SU-DHL-6 (cell line): ENCODE measurements at regions not wholly inside any gene's neighbourhood (a gene's known extent, or its start where the extent isn't known, plus 50 kb on each side); places are given as distances from the start of the nearest gene placed in this dataset.

Experiments
- H2AFZ ChIP-seq: fragments of 200-600 bp; sonication (generic); 2 replicates; pipeline ENCODE4 v1.6.1; 2014; ENCODE audit warnings: low read depth, mild to moderate bottlenecking, moderate library complexity, mixed read lengths, antibody characterized with exemption, low read length; ENCODE audit not compliant: severe bottlenecking
- H3F3A ChIP-seq: fragments of 200-600 bp; shearing (Covaris generic); 2 replicates; pipeline ENCODE4 v1.6.0; 2016; ENCODE audit warnings: antibody characterized with exemption, mild to moderate bottlenecking; ENCODE audit not compliant: insufficient read depth
- H3K27ac ChIP-seq: fragments of 200-600 bp; sonication (generic); 2 replicates; pipeline ENCODE4 v1.5.1; 2016; ENCODE audit warnings: low read depth, mild to moderate bottlenecking, low read length, moderate library complexity, mixed read lengths
- H3K27me3 ChIP-seq: fragments of 200-600 bp; sonication (generic), shearing (Covaris generic); 2 replicates; pipeline ENCODE4 v1.6.0; 2014; ENCODE audit warnings: mild to moderate bottlenecking, low read length
- H3K36me3 ChIP-seq: fragments of 200-600 bp; sonication (generic); 2 replicates; pipeline ENCODE4 v1.6.1; 2014; ENCODE audit warnings: mild to moderate bottlenecking, low read length, mixed read lengths
- H3K4me2 ChIP-seq: fragments of 300-600, 200-600 bp; shearing (Covaris generic), sonication (generic); 2 replicates; pipeline ENCODE4 v1.6.0; 2014; ENCODE audit warnings: low read length, low read depth, mild to moderate bottlenecking; ENCODE audit not compliant: poor library complexity, severe bottlenecking
- H3K4me3 ChIP-seq: fragments of 200-600 bp; sonication (generic); 2 replicates; pipeline ENCODE4 v1.5.1; 2014; ENCODE audit warnings: antibody characterized with exemption, low read length, mild to moderate bottlenecking, mixed read lengths; ENCODE audit not compliant: insufficient read depth, poor library complexity, severe bottlenecking
- H3K79me2 ChIP-seq: fragments of 200-600 bp; sonication (generic); 2 replicates; pipeline ENCODE4 v1.6.1; 2014; ENCODE audit warnings: mild to moderate bottlenecking, low read length, moderate library complexity; ENCODE audit not compliant: insufficient read depth
- H3K9ac ChIP-seq: fragments of 200-600 bp; sonication (generic); 2 replicates; pipeline ENCODE4 v1.7.0; 2014; ENCODE audit warnings: mild to moderate bottlenecking, low read length
- H3K9me2 ChIP-seq: fragments of 200-600 bp; sonication (generic); replicated peaks from 2 replicates; pipeline ENCODE4 v1.6.1; 2014; ENCODE audit warnings: low read length; ENCODE audit not compliant: insufficient read depth
- H3K9me3 ChIP-seq: fragments of 200-600 bp; sonication (generic); 2 replicates; pipeline ENCODE4 v1.6.1; 2014; ENCODE audit warnings: low read length, mixed read lengths; ENCODE audit not compliant: insufficient read depth
- H4K20me1 ChIP-seq: fragments of 200-600 bp; sonication (generic); 2 replicates; pipeline ENCODE4 v1.6.1; 2014; ENCODE audit warnings: low read depth, mild to moderate bottlenecking, antibody characterized with exemption, low read length, moderate library complexity, mixed read lengths
- EZH2phosphoT487 ChIP-seq: fragments of 200-600 bp; sonication (generic), shearing (Covaris generic); conservative IDR thresholded peaks from 2 replicates; pipeline ENCODE4 v1.6.1; 2018; ENCODE audit warnings: mild to moderate bottlenecking, antibody characterized with exemption, low read length, moderate library complexity, mixed read lengths
- TF ChIP-seq, protein P1 (sequence below): fragments of 200-600 bp; sonication (generic); IDR thresholded peaks from one replicate; pipeline ENCODE4 v1.5.1; 2017; ENCODE audit warnings: antibody characterized with exemption, mild to moderate bottlenecking, low read length, moderate library complexity; ENCODE audit not compliant: insufficient read depth, poor library complexity, severe bottlenecking

DNA sequence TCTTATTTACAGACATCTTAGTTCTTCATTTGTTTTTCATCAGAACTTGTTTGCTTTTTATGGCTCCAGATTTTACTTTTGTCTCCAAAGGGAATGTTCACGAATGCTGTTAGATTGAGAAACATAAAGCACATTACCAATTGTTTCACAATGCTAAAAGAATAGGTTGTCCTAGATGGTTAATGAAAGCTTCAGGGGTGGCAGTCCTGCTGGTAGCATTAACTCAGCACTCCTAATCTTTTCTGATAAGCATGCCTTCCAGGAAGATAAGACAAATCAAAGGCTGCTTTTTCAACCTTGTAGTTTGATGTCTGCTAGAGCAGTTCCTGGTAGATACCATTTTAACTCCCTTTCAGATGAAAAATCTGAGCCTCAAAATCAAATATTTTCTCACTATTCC lies 619.4 kb downstream of the PYDC2 start:
- H3K27ac ChIP-seq: no peak overlapping the region
- H3K79me2 ChIP-seq: no peaks in the 10 kb centered on the region
- TF ChIP-seq EZH2phosphoT487: no peak
- TF ChIP-seq, protein P1, sequence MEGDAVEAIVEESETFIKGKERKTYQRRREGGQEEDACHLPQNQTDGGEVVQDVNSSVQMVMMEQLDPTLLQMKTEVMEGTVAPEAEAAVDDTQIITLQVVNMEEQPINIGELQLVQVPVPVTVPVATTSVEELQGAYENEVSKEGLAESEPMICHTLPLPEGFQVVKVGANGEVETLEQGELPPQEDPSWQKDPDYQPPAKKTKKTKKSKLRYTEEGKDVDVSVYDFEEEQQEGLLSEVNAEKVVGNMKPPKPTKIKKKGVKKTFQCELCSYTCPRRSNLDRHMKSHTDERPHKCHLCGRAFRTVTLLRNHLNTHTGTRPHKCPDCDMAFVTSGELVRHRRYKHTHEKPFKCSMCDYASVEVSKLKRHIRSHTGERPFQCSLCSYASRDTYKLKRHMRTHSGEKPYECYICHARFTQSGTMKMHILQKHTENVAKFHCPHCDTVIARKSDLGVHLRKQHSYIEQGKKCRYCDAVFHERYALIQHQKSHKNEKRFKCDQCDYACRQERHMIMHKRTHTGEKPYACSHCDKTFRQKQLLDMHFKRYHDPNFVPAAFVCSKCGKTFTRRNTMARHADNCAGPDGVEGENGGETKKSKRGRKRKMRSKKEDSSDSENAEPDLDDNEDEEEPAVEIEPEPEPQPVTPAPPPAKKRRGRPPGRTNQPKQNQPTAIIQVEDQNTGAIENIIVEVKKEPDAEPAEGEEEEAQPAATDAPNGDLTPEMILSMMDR: no peak

DNA sequence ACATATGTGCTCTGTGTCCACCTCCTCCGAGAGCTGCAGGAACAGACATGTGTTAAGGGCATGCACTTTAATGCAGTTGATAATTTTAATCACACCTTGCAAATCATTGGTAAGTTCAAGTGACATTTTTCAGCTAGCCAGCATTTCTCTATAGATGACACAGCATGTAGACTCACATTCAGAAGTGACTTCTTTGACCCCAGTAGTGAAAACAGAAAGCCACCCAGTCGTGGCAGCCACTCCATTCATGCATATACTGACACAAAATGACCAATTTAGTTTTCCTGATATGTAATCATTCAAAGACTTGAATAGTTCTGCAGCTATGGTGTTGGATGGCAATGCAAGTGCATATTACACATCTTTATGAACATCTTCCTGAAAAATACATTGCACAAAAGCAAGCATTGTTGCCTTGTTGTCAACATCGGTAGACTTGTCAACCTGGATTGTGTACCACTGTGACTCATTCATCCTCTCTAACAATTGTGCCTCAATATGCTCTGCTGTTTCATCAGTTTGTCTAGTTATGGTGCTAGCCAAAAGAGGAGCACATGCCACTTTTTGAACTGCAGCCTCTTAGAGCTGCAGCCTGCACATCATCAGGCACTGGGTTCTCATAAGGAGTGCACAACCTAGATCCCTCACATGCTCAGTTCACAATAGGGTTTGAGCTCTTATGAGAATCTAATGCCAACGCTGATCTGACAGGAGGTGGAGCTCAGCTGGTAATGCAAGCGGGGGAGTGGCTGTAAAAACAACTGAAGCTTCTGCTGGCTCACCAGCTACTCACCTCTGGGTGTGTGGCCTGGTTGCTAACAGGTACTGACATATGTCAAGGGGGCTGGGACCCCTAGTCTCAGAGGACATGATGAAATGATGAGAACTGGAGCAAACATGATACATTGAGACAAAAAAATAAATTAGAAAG lies 622.0 kb downstream of the PYDC2 start:
- no peak overlapping the region for H3K4me2 ChIP-seq

More for the DNA sequence above, 619.4 kb downstream of the PYDC2 start:
- Histone ChIP-seq H3K4me2 (no peak overlapping the region), H2AFZ (no peak overlapping the region), H3K9ac (no peak overlapping the region), H3K9me2 (no peaks in the 10 kb centered on the region), H3K27me3 (no peaks in the 10 kb centered on the region), H4K20me1 (no peaks in the 10 kb centered on the region), H3K36me3 (no peaks in the 10 kb centered on the region; the same call in 1 of the 2 replicates), H3K4me3 (no peak overlapping the region), H3F3A (no peaks in the 10 kb centered on the region), H3K9me3 (no peaks in the 10 kb centered on the region)

More for the DNA sequence above, 622.0 kb downstream of the PYDC2 start:
- Histone ChIP-seq H2AFZ (peak overlapping the region; percentile 40), H3K27ac (no peak overlapping the region), H3K9me2 (no peaks in the 10 kb centered on the region), H3K36me3 (peaks cover 4% of the 10 kb centered on the region), H3K27me3 (no peaks in the 10 kb centered on the region), H3K4me3 (no peak overlapping the region), H3K79me2 (no peaks in the 10 kb centered on the region), H3K9me3 (no peaks in the 10 kb centered on the region), H4K20me1 (no peaks in the 10 kb centered on the region), H3K9ac (no peak overlapping the region), H3F3A (no peaks in the 10 kb centered on the region)
- TF ChIP-seq, protein P1: no peak
- TF ChIP-seq EZH2phosphoT487: no peak
